CD8-positive, alpha-beta memory T cell (primary cell): ENCODE measurements at regions not wholly inside any gene's neighbourhood (a gene's known extent, or its start where the extent isn't known, plus 50 kb on each side); places are given as distances from the start of the nearest gene placed in this dataset.
"Not testable (repeated sequence)": the region's sequence is repeated elsewhere in the genome, so short reads cannot be mapped to it uniquely, and the experiment has no call there.

Experiments
- CTCF ChIA-PET: fragments of 350-600 bp; sonication (Branson Sonifier 250); formaldehyde crosslinking; loops from one replicate; lab custom pipeline; 2021; ENCODE audit warnings: antibody characterized with exemption; lab: Charles Lee
- POLR2A ChIA-PET: fragments of 350-600 bp; sonication (Branson Sonifier 250); formaldehyde crosslinking; loops from one replicate; lab custom pipeline; 2021; ENCODE audit warnings: antibody characterized with exemption; lab: Charles Lee
- DNase-seq, 5 donors: peaks; one replicate each; pipeline versions ENCODE4 v3.0.0 to v3.0.0-alpha.2; 2020 to 2022; ENCODE audit warnings: mixed read lengths in 1 of 5
- H3K27ac ChIP-seq: one replicate; pipeline ENCODE4 v1.7.0; 2013; ENCODE audit warnings: low read depth, mild to moderate bottlenecking, low read length, moderate library complexity
- H3K27me3 ChIP-seq: 2 replicates; pipeline ENCODE4 v1.7.0; 2013; ENCODE audit warnings: low read length, mild to moderate bottlenecking; ENCODE audit not compliant: insufficient read depth, poor library complexity, severe bottlenecking
- H3K36me3 ChIP-seq: 2 replicates; pipeline ENCODE4 v1.7.0; 2013; ENCODE audit warnings: mild to moderate bottlenecking, low read length, moderate library complexity; ENCODE audit not compliant: insufficient read depth
- H3K4me1 ChIP-seq: 2 replicates; pipeline ENCODE4 v1.7.0; 2013; ENCODE audit warnings: mild to moderate bottlenecking, low read length, moderate library complexity; ENCODE audit not compliant: insufficient read depth
- H3K4me3 ChIP-seq: 2 replicates; pipeline ENCODE4 v1.7.0; 2013; ENCODE audit warnings: mild to moderate bottlenecking, low read length
- H3K9me3 ChIP-seq: 2 replicates; pipeline ENCODE4 v1.7.0; 2013; ENCODE audit warnings: mild to moderate bottlenecking, low read length
- H3K27ac Mint-ChIP-seq, 8 donors: one replicate each; pipeline ENCODE4 v1.8.0; 2020 to 2021; ENCODE audit warnings: mixed read lengths in 8 of 8, mild to moderate bottlenecking in 6 of 8, inconsistent platforms in 3 of 8, moderate library complexity in 3 of 8
- H3K27me3 Mint-ChIP-seq, 2 donors: one replicate each; pipeline ENCODE4 v1.8.0; 2020 to 2021; ENCODE audit warnings: mixed read lengths in 2 of 2, mild to moderate bottlenecking in 1 of 2, moderate library complexity in 1 of 2
- H3K36me3 Mint-ChIP-seq, 3 donors: one replicate each; pipeline ENCODE4 v1.8.0; 2020 to 2021; ENCODE audit warnings: mixed read lengths in 3 of 3, inconsistent platforms in 1 of 3, mild to moderate bottlenecking in 1 of 3
- H3K4me1 Mint-ChIP-seq, 3 donors: one replicate each; pipeline ENCODE4 v1.8.0; 2020 to 2021; ENCODE audit warnings: mixed read lengths in 3 of 3, inconsistent platforms in 1 of 3, mild to moderate bottlenecking in 1 of 3
- H3K4me3 Mint-ChIP-seq, 7 donors: one replicate each; pipeline ENCODE4 v1.8.0; 2020 to 2021; ENCODE audit warnings: mixed read lengths in 7 of 7, mild to moderate bottlenecking in 6 of 7, moderate library complexity in 4 of 7, inconsistent platforms in 2 of 7
- H3K9me3 Mint-ChIP-seq, 5 donors: one replicate each; pipeline ENCODE4 v1.8.0; 2020 to 2022; ENCODE audit warnings: mixed read lengths in 5 of 5, mild to moderate bottlenecking in 3 of 5, moderate library complexity in 2 of 5, inconsistent platforms in 1 of 5

DNA sequence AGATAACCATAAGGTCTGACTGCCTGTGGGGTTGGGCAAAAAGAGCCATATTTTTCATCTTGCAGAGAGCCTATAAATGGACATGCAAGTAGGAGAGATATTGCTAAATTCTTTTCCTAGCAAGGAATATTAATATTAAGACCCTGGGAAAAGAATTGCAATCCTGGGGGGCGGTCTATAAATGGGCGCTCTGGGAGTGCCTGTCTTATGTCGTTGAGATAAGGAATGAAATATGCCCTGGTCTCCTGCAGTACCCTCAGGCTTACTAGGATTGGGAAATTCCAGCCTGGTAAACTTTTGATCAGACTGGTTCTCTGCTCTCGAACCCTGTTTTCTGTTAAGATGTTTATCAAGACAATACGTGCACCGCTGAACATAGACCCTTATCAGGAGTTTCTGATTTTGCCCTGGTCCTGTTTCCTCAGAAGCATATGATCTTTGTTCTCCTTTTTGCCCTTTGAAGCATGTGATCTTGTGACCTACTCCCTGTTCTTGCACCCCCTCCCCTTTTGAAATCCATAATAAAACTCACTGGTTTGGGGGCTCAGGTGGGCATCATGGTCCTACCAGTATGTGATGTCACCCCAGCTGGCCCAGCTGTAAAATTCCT is 1458.3 kb downstream of the PCDH9 start:
- CTCF ChIA-PET, H3K4me3 Mint-ChIP-seq, H3K9me3 ChIP-seq, H3K4me1 Mint-ChIP-seq, H3K4me3 ChIP-seq, POLR2A ChIA-PET, H3K27me3 ChIP-seq, H3K4me1 ChIP-seq, H3K27ac ChIP-seq, H3K36me3 Mint-ChIP-seq, DNase-seq, H3K36me3 ChIP-seq, H3K27me3 Mint-ChIP-seq, H3K27ac Mint-ChIP-seq: not testable (repeated sequence)
- peaks cover 9 to 44% (median 32%) of the 10 kb centered on the region in 5 donors for H3K9me3 Mint-ChIP-seq

DNA sequence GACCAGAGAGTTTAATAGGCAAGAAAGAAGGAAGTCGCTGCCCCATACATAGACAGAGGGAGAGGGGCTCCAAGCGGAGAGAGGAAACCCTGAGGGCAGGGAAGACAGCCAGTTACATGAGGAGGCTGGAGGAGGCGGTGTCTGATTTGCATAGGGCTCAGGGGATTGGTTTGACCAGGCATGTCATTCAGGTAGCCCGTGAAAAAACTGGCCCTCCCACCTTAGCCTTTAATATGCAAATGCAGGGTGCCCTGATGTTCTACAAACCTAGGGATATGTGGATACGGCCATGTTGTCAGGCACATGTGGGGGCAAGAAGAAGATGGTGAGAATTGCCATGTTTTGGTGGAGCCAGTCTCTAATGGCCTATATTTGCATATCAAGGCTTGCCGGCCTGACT is 1461.6 kb downstream of the PCDH9 start:
- H3K4me1 Mint-ChIP-seq, result no peaks in the 10 kb centered on the region

DNA sequence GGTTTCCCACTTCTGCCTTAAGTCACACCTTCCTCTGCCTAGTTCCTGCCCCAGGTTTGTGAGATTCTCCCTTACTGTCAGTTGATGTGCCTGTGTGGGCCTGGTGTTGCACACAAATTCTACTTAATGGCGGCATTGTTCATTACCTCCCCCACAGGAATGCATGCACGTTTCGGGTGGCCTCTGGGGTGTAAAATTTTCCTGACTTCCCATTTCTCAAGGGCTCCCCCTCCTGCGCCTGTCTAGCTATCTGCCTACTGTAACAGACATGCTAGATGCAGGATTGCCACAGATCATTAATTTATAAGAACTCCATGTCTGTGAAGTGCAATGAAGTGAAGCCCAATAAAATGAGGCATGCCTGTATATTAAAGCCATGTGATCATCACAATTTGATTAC is 1466.3 kb downstream of the PCDH9 start:
- Mint-ChIP-seq H3K36me3 (no peaks in the 10 kb centered on the region), H3K9me3 (peaks cover 2 to 28% (median 9%) of the 10 kb centered on the region in 5 donors), H3K4me1 (no peaks in the 10 kb centered on the region), H3K4me3 (no peak overlapping the region), H3K27me3 (no peaks in the 10 kb centered on the region), H3K27ac (no peak overlapping the region)
- DNase-seq, result no peak
- H3K27me3 ChIP-seq, result no peaks in the 10 kb centered on the region
- H3K4me1 ChIP-seq, result no peaks in the 10 kb centered on the region
- ChIA-PET CTCF (no interaction called here), POLR2A (no interaction called here)
- no peaks in the 10 kb centered on the region for H3K9me3 ChIP-seq
- no peaks in the 10 kb centered on the region for H3K36me3 ChIP-seq
- H3K27ac ChIP-seq, result no peak overlapping the region
- no peak overlapping the region for H3K4me3 ChIP-seq

More for the DNA sequence above, 1461.6 kb downstream of the PCDH9 start:
- ChIA-PET POLR2A (no interaction called here), CTCF (no interaction called here)
- H3K36me3 Mint-ChIP-seq, result no peaks in the 10 kb centered on the region
- Histone ChIP-seq H3K4me3 (no peak overlapping the region), H3K9me3 (no peaks in the 10 kb centered on the region), H3K27ac (no peak overlapping the region), H3K27me3 (no peaks in the 10 kb centered on the region), H3K4me1 (no peaks in the 10 kb centered on the region), H3K36me3 (no peaks in the 10 kb centered on the region)
- H3K4me3 Mint-ChIP-seq, result no peak overlapping the region
- peaks cover 9 to 35% (median 30%) of the 10 kb centered on the region in 5 donors for H3K9me3 Mint-ChIP-seq
- no peaks in the 10 kb centered on the region for H3K27me3 Mint-ChIP-seq
- no peak for DNase-seq
- no peak overlapping the region for H3K27ac Mint-ChIP-seq

DNA sequence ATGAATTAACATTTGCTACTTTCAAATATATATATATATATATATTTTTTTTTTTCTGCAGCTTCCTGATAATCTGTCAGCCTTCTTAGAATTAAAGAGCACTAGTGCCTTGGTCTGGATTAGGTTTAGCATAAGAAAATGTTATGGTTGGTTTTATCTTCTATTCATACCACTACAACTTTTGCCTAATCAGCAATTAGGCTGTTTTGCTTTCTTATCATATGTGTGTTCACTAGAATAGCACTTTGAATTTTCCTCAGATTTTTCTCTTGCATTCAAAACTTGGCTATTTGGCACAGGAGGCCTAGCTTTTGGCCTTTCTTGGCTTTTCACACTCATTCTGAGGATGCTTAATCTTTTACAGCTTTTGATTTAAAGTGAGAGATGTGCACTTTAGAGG is 1468.1 kb downstream of the PCDH9 start:
- H3K27me3 ChIP-seq, result no peaks in the 10 kb centered on the region
- H3K4me3 Mint-ChIP-seq, result no peak overlapping the region
- H3K4me1 ChIP-seq, result no peaks in the 10 kb centered on the region
- H3K27ac Mint-ChIP-seq, result no peak overlapping the region
- POLR2A ChIA-PET, result no interaction called here
- no peak overlapping the region for H3K27ac ChIP-seq
- no peaks in the 10 kb centered on the region for H3K4me1 Mint-ChIP-seq
- DNase-seq, result no peak
- H3K9me3 Mint-ChIP-seq, result peaks cover 8 to 29% (median 18%) of the 10 kb centered on the region in 5 donors
- CTCF ChIA-PET, result no interaction called here
- no peaks in the 10 kb centered on the region for H3K9me3 ChIP-seq
- H3K36me3 Mint-ChIP-seq, result no peaks in the 10 kb centered on the region
- H3K36me3 ChIP-seq, result no peaks in the 10 kb centered on the region
- H3K4me3 ChIP-seq, result no peak overlapping the region
- no peaks in the 10 kb centered on the region for H3K27me3 Mint-ChIP-seq

DNA sequence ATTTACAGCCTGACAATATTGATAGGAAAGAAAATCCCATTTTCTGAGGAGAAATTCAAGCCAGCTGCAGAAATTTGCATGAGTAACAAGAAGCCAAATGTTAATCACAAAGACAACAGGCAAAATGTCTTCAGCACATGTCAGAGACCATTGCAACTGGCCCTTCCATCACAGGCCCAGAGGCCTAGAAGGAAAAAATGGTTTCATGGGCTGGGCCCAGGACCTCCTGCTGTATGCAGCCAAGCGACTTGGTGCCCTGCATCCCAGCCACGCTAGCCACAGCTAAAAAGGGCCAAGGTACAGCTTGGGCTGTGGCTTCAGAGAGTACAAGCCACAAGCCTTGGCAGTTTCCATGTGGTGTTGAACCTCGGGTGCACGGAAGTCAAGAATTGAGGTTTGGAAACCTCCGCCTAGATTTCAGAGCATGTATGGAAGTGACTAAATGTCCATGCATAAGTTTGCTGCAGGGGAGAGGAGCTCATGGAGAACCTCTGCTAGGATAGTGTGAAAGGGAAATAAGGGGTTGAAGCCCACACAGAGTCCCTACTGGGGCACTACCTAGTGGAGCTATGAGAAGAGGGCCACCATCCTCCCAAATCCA is 1474.0 kb downstream of the PCDH9 start:
- POLR2A ChIA-PET, result no interaction called here
- no peak overlapping the region for H3K4me3 ChIP-seq
- CTCF ChIA-PET, result no interaction called here
- H3K4me1 ChIP-seq, result no peaks in the 10 kb centered on the region
- no peak overlapping the region for H3K27ac Mint-ChIP-seq
- no peaks in the 10 kb centered on the region for H3K4me1 Mint-ChIP-seq
- no peaks in the 10 kb centered on the region for H3K9me3 ChIP-seq
- no peak overlapping the region for H3K4me3 Mint-ChIP-seq
- H3K9me3 Mint-ChIP-seq, result peaks cover 14 to 26% (median 23%) of the 10 kb centered on the region in 5 donors
- H3K27me3 ChIP-seq, result no peaks in the 10 kb centered on the region
- no peaks in the 10 kb centered on the region for H3K36me3 Mint-ChIP-seq
- DNase-seq, result no peak
- no peak overlapping the region for H3K27ac ChIP-seq
- no peaks in the 10 kb centered on the region for H3K36me3 ChIP-seq
- no peaks in the 10 kb centered on the region for H3K27me3 Mint-ChIP-seq

DNA sequence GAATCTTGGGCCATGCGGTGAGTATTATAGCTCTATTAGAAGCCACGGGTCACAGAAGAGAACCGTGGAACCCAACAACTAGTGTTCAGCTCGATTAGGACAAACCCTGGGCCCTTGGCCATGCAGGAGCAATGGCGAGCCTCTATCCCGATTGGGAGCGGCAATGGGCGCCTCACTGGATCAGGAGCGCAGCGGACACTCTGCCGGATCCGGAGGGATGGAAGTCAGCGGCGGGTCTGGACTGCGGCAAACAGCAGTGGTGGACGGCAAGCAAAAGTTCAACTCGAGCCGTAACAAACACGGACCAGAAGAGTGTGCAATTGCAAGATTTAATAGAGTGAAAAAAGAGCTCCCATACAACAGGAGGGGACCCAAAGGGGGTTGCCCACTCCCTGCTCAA is 1481.9 kb downstream of the PCDH9 start:
- DNase-seq, result no peak
- no peak overlapping the region for H3K4me3 ChIP-seq
- Mint-ChIP-seq H3K27me3 (no peaks in the 10 kb centered on the region), H3K4me3 (no peak overlapping the region), H3K9me3 (peaks cover 1 to 23% (median 4%) of the 10 kb centered on the region in 5 donors), H3K4me1 (no peaks in the 10 kb centered on the region), H3K27ac (no peak overlapping the region), H3K36me3 (no peaks in the 10 kb centered on the region)
- CTCF ChIA-PET, result no interaction called here
- H3K27me3 ChIP-seq, result no peaks in the 10 kb centered on the region
- no peaks in the 10 kb centered on the region for H3K4me1 ChIP-seq
- H3K36me3 ChIP-seq, result no peaks in the 10 kb centered on the region
- no peak overlapping the region for H3K27ac ChIP-seq
- POLR2A ChIA-PET, result no interaction called here
- H3K9me3 ChIP-seq, result peaks cover 4% of the 10 kb centered on the region

DNA sequence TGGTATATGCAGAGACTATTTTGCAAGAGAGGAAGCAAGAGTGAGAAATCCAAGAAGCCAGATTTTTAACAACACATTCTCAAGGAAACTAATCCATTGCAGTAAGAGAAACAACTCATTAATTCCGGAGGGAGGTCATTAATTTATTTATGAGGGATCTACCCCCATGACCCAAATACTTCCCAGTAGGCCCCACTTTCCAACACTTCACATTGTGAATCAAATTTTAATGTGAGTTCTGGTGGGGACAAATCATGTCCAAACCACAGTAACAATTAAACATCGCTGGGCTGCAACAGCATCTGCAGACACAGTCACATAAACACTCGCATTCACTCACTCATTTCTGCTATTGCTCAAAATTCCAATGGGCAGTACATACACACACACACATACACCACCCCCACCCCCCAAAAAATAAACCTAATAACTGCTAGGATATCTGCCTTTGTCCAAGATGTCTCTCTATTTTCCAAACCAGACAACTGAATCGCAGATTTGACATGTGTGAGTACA is 1483.7 kb downstream of the PCDH9 start:
- H3K27me3 ChIP-seq, result no peaks in the 10 kb centered on the region
- H3K27me3 Mint-ChIP-seq, result no peaks in the 10 kb centered on the region
- H3K4me3 ChIP-seq, result no peak overlapping the region
- no peak overlapping the region for H3K27ac ChIP-seq
- H3K9me3 Mint-ChIP-seq, result peaks cover 2 to 26% (median 4%) of the 10 kb centered on the region in 5 donors
- ChIA-PET POLR2A (no interaction called here), CTCF (no interaction called here)
- no peaks in the 10 kb centered on the region for H3K4me1 Mint-ChIP-seq
- H3K4me3 Mint-ChIP-seq, result no peak overlapping the region
- no peaks in the 10 kb centered on the region for H3K4me1 ChIP-seq
- no peak overlapping the region for H3K27ac Mint-ChIP-seq
- no peaks in the 10 kb centered on the region for H3K36me3 Mint-ChIP-seq
- no peak for DNase-seq
- H3K9me3 ChIP-seq, result peaks cover 4% of the 10 kb centered on the region
- no peaks in the 10 kb centered on the region for H3K36me3 ChIP-seq

DNA sequence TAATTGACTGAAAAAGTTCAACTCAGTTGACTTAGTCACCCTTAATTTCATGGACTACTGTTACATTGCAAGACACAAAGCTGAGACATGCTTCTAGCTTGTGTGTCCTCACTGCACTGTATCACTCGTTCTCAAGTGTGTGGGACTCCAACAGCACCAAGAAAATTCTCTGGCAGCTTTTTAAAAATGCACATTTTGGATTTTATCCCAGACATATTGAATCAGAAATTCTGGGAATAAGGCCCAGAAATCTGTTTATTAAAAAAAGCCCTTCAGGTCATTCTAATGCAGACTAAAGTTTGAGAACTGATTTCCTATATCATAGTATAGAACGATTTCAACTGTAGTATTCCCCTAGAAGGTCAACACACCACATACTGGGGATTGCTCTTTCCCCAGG is 1485.3 kb downstream of the PCDH9 start:
- Histone ChIP-seq H3K36me3 (no peaks in the 10 kb centered on the region), H3K27ac (no peak overlapping the region), H3K4me3 (no peak overlapping the region), H3K9me3 (peaks cover 4% of the 10 kb centered on the region), H3K4me1 (no peaks in the 10 kb centered on the region), H3K27me3 (no peaks in the 10 kb centered on the region)
- Mint-ChIP-seq H3K27me3 (no peaks in the 10 kb centered on the region), H3K27ac (no peak overlapping the region), H3K4me1 (no peaks in the 10 kb centered on the region), H3K36me3 (no peaks in the 10 kb centered on the region), H3K4me3 (no peak overlapping the region), H3K9me3 (peaks cover 2 to 39% (median 7%) of the 10 kb centered on the region in 5 donors)
- DNase-seq, result no peak
- ChIA-PET POLR2A (no interaction called here), CTCF (no interaction called here)
